ENCODE measurements at regions not wholly inside any gene's neighbourhood (a gene's known extent, or its start where the extent isn't known, plus 50 kb on each side); places are given as distances from the start of the nearest gene placed in this dataset.
A peak's percentile ranks its signal among the peaks of the same experiment; 100 is the strongest.

- no peak overlapping the region for H4K8ac ChIP-seq (ENCODE audit: extremely low read depth, insufficient read depth, low read length)
- H3K36me3 ChIP-seq (ENCODE audit: control insufficient read depth in 2 of 4, insufficient read depth in 4 of 4, low read length in 3 of 4): no peaks in the 10 kb centered on the region
- no peak overlapping the region for H3K4me3 ChIP-seq (ENCODE audit: extremely low read depth in 1 of 4, insufficient read depth in 2 of 4, low read depth in 3 of 4, low read length in 4 of 4)
- no peaks in the 10 kb centered on the region for H3K79me1 ChIP-seq (ENCODE audit: low read depth, low read length)
- no peak for DNase-seq (ENCODE audit: low read depth in 1 of 2, low spot score in 2 of 2)
- no peaks in the 10 kb centered on the region for H3K27me3 ChIP-seq (replicated peaks in 1 of 4; ENCODE audit: control insufficient read depth in 3 of 4, extremely low read depth in 1 of 4, insufficient read depth in 3 of 4, low read length in 3 of 4)
- H3K79me2 ChIP-seq (ENCODE audit: control insufficient read depth in 1 of 2, insufficient read depth in 2 of 2, low read length in 2 of 2): no peaks in the 10 kb centered on the region
- H3K27ac ChIP-seq (ENCODE audit: low read depth, low read length): no peak overlapping the region
- no peak overlapping the region for H4K91ac ChIP-seq (replicated peaks; ENCODE audit: insufficient read length, low read length)
- H3K23me2 ChIP-seq (ENCODE audit: low read depth, low read length): peaks cover 4% of the 10 kb centered on the region; the same call in 1 of the 2 replicates
- ChIA-PET POLR2A (ENCODE audit: partially characterized antibody) (no interaction called here), CTCF (ENCODE audit: partially characterized antibody) (interaction anchor here (0.8 to 1.1 kb wide), 2 partner anchors 17 to 680 kb away, joined by 3 read pairs; no protein-coding TSS in a partner anchor)
- peak overlapping the region; percentile 57 for H3K4ac ChIP-seq (replicated peaks; ENCODE audit: insufficient read length, low read depth, low read length)
- no peak overlapping the region for H3K4me2 ChIP-seq (ENCODE audit: insufficient read depth in 1 of 2, low read depth in 2 of 2, low read length in 2 of 2)
- peak overlapping the region; percentile 26; the same call in 1 of the 2 replicates for H2AFZ ChIP-seq (ENCODE audit: low read length)
- no peak overlapping the region for H3K18ac ChIP-seq (ENCODE audit: extremely low read depth, low read length)
- H4K5ac ChIP-seq (ENCODE audit: insufficient read length, low read depth, low read length): no peak overlapping the region
- no peaks in the 10 kb centered on the region for H3K4me1 ChIP-seq (replicated peaks in 1 of 4; ENCODE audit: control insufficient read depth in 3 of 4, insufficient read depth in 4 of 4, low read length in 3 of 4)
- no peaks in the 10 kb centered on the region for H4K20me1 ChIP-seq (replicated peaks in 1 of 2; ENCODE audit: control insufficient read depth in 1 of 2, insufficient read depth in 2 of 2, low read length in 2 of 2)
- H2BK20ac ChIP-seq (ENCODE audit: low read length): no peak overlapping the region
- no peak overlapping the region for H3K23ac ChIP-seq (ENCODE audit: insufficient read length)
- H2BK12ac ChIP-seq (ENCODE audit: low read depth, low read length): peak overlapping the region; percentile 12; the same call in 1 of the 2 replicates
- 91% methylated on average over 4 of the region's 4 CpGs; no CpG with 5 or more reads in 1 of the 2 experiments for WGBS, 2 experiments (ENCODE audit: extremely low coverage in 1 of 2, insufficient coverage in 1 of 2, insufficient read length in 1 of 2, insufficient replicate concordance in 2 of 2, low coverage in 1 of 2, low lambda C conversion rate in 2 of 2, missing lambda C conversion rate in 1 of 2)
- H2BK15ac ChIP-seq (ENCODE audit: low read length): no peak overlapping the region
- H2AK5ac ChIP-seq (ENCODE audit: low read depth, low read length): no peak overlapping the region; the same call in 1 of the 2 replicates
- H2BK120ac ChIP-seq (replicated peaks; ENCODE audit: low read depth, low read length): no peak overlapping the region
- H3K9ac ChIP-seq (replicated peaks in 1 of 4; ENCODE audit: extremely low read depth in 1 of 4, low read depth in 3 of 4, low read length in 3 of 4): no peak overlapping the region
- H3K14ac ChIP-seq (ENCODE audit: insufficient read length): no peak overlapping the region
- no peak for FAIRE-seq
- H3K9me3 ChIP-seq (ENCODE audit: insufficient read depth in 2 of 2, low read depth in 1 of 2, low read length in 1 of 2): 0 out of 4 replicates have a peak, but pooled peaks cover 0 to 3% of the 10 kb centered on the region in 2 experiments
- no peak overlapping the region for H3K56ac ChIP-seq (replicated peaks; ENCODE audit: insufficient read length, low read depth, low read length)
- H2BK5ac ChIP-seq (ENCODE audit: low read depth, low read length): peak overlapping the region; percentile 75; the same call in 1 of the 2 replicates
- TF ChIP-seq GTF2F1 (IDR thresholded peaks at IDR 0.05; ENCODE audit: borderline replicate concordance, low read depth, low read length) (no peak), SUZ12 (IDR thresholded peaks at IDR 0.05; ENCODE audit: low read length) (no peak), ASH2L (IDR thresholded peaks at IDR 0.05; ENCODE audit: low read length) (no peak), CHD1 (IDR thresholded peaks at IDR 0.05; ENCODE audit: low read depth, low read length) (no peak), RAD21 (IDR thresholded peaks at IDR 0.05 in 1 of 2, conservative IDR thresholded peaks at IDR 0.05 in 1 of 2; ENCODE audit: low read depth in 2 of 2, low read length in 2 of 2) (no peak), JUND (IDR thresholded peaks at IDR 0.05; ENCODE audit: low read length) (no peak), NRF1 (IDR thresholded peaks at IDR 0.05; ENCODE audit: low read depth, low read length) (no peak), PHF8 (conservative IDR thresholded peaks at IDR 0.05; ENCODE audit: low read depth, low read length) (no peak), SAP30 (IDR thresholded peaks at IDR 0.05; ENCODE audit: insufficient read depth, insufficient replicate concordance, low read length) (no peak), RXRA (IDR thresholded peaks at IDR 0.05; ENCODE audit: insufficient read depth, low read depth, low read length) (no peak), RBBP5 (IDR thresholded peaks at IDR 0.05; ENCODE audit: borderline replicate concordance, low read depth, low read length) (no peak), SIX5 (IDR thresholded peaks at IDR 0.05; ENCODE audit: low read depth, low read length) (no peak), POLR2A (IDR thresholded peaks at IDR 0.05; ENCODE audit: control extremely low read depth in 1 of 2, low read depth in 2 of 2, low read length in 2 of 2) (no peak), EZH2 (IDR thresholded peaks at IDR 0.05; ENCODE audit: low read depth, low read length, severe bottlenecking) (no peak)
These were observed 333.0 kb upstream of the TPK1 start for GRCh38 chr7:145168879-145169278.
